NT2/D1 (cell line): ENCODE measurements at regions not wholly inside any gene's neighbourhood (a gene's known extent, or its start where the extent isn't known, plus 50 kb on each side); places are given as distances from the start of the nearest gene placed in this dataset.

Experiments used
- SUZ12 ChIP-seq: IDR thresholded peaks from 2 replicates; pipeline ENCODE4 v1.6.1; 2011; ENCODE audit not compliant: insufficient read length, insufficient read depth; ENCODE audit errors: extremely low read depth
- YY1 ChIP-seq: IDR thresholded peaks from 2 replicates; pipeline ENCODE4 v1.6.1; 2011; ENCODE audit not compliant: insufficient read length, insufficient read depth
- ZNF274 ChIP-seq: IDR thresholded peaks from 2 replicates; pipeline ENCODE4 v1.6.1; 2011; ENCODE audit warnings: mild to moderate bottlenecking, low read depth, low read length

DNA sequence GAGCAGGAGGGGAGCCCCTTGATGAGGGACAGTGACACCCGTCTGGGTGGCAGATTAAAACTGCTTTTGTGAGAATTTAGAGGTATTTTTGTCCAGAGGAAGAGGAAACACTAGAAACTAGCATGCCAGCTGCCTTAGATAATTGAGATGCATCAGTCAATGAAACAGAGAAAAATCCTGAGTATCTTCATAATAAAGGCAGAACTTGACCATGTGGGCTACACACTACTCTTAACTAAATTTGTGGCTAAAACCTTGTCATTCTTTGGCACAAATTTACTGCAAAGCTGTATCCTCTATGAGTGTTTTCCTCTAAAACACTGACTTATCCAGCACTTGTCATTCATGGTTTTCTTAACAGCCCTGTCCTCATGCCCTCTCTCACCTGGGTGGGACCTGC is 259.7 kb upstream of the TPM1 start:
- TF ChIP-seq YY1 = no peak
- TF ChIP-seq ZNF274 = no peak
- no peak for TF ChIP-seq SUZ12
